GM10266 (cell line): ENCODE measurements at regions not wholly inside any gene's neighbourhood (a gene's known extent, or its start where the extent isn't known, plus 50 kb on each side); places are given as distances from the start of the nearest gene placed in this dataset.
"Not testable (repeated sequence)": the region's sequence is repeated elsewhere in the genome, so short reads cannot be mapped to it uniquely, and the experiment has no call there.

Experiments
- DNase-seq: peaks from one replicate; pipeline ENCODE4 v3.0.0; 2012; ENCODE audit errors: extremely low spot score
- CTCF ChIP-seq: IDR thresholded peaks from 2 replicates; pipeline ENCODE4 v1.5.1; 2012; ENCODE audit warnings: mild to moderate bottlenecking, low read depth; ENCODE audit not compliant: control insufficient read depth, insufficient read depth; ENCODE audit errors: missing control alignments

- no peak for TF ChIP-seq CTCF
- no peak for DNase-seq
These were observed 118.8 kb upstream of the LYZL2 start for GRCh38 chr10:30748152-30748973.

GRCh38 chr10:30747633-30748032 is 118.1 kb upstream of the LYZL2 start:
- no peak for TF ChIP-seq CTCF
- no peak for DNase-seq

GRCh38 chr10:30745953-30746352 is 116.4 kb upstream of the LYZL2 start:
- no peak for DNase-seq
- TF ChIP-seq CTCF: no peak

GRCh38 chr10:30744106-30744505 is 114.6 kb upstream of the LYZL2 start:
- TF ChIP-seq CTCF: no peak
- DNase-seq: no peak

GRCh38 chr10:30743586-30743985 is 114.0 kb upstream of the LYZL2 start:
- no peak for DNase-seq
- no peak for TF ChIP-seq CTCF

- DNase-seq: no peak
- no peak for TF ChIP-seq CTCF
These were observed 112.9 kb upstream of the LYZL2 start for GRCh38 chr10:30742471-30742870.

GRCh38 chr10:30740774-30741173 is 111.2 kb upstream of the LYZL2 start:
- DNase-seq: not testable (repeated sequence)

- DNase-seq: no peak
- TF ChIP-seq CTCF: no peak
These were observed 108.9 kb upstream of the LYZL2 start for GRCh38 chr10:30738416-30738815.
